HG02973 (cell line): ENCODE measurements at regions not wholly inside any gene's neighbourhood (a gene's known extent, or its start where the extent isn't known, plus 50 kb on each side); places are given as distances from the start of the nearest gene placed in this dataset.
A peak's percentile ranks its signal among the peaks of the same experiment; 100 is the strongest.
"Not testable (repeated sequence)": the region's sequence is repeated elsewhere in the genome, so short reads cannot be mapped to it uniquely, and the experiment has no call there.

Source experiments
- ATAC-seq: cut with Tn5 transposase; IDR thresholded peaks from one replicate; pipeline ENCODE4 v1.9.1; 2021; ENCODE audit warnings: moderate library complexity; ENCODE audit not compliant: unreplicated experiment

- ATAC-seq = not testable (repeated sequence)
Observed at GRCh38 chr3:197459571-197459970, 96.2 kb downstream of the BDH1 start.

GRCh38 chr3:197458906-197459470 is 96.8 kb downstream of the BDH1 start:
- ATAC-seq = no peak

DNA sequence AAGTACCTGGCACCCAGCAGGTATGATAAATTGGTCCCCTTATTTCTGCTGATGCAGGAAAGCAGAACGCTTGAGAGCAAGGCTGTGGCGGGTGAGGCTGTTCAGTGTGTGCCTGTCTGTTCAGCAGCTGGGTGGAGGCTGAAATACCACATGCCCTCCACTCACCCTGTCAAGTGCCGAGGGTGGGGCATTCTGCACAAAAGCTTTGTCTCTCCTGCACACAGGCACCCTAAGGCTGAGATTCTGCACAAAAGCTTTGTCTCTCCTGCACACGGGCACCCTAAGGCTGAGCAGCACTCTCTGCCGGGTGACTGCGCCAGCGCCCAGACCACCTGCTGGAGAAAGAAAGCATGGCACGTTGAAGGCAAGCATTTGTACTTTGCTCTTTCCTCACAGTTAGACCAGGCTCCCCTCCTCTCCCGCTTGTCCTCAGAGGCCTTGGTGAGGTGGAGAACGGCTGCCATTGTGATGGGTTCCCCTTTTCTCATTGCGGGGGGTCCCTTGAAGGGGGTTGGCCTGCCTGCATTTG is 97.5 kb downstream of the BDH1 start:
- no peak for ATAC-seq

DNA sequence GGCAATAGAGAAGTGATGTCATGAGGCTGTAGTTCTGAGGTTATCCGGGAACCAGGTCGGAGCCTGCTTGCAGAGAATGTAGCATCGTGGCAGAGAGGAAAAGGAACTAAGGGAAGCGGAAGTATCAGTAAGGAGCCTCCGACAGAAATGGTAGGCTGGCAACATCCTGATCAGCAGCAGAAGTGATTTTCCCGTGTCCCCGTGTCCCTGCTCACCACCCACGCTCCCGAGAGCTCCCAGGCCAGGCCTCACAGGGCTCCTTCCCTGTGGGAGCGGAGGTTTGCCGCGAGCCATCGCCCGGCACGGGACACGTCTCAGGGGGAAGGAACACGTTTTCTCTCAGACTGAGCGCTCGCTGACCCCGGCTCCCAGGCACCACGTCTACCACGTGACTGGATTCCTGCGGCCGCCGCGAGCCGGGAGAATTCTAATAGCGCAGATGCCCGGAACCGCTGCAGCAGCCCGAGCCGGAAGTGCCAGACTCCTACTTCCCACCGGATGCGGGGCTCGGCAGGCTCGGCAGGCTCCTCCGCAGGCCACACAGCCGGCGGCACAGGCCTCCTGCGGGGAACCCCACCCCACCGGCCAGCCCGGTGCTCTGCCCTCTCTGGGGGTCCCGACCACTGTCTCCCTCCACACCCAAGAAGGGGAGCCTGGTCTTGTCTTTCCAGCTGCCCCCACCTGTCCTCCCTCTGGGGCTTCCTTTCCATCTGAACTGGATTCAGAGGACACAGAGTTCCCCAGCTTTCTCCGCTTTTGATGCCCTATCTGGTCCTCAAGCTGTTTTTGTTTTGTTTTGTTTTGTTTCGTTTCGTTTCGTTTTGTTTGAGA is 99.3 kb downstream of the BDH1 start:
- peak; percentile 53 for ATAC-seq

DNA sequence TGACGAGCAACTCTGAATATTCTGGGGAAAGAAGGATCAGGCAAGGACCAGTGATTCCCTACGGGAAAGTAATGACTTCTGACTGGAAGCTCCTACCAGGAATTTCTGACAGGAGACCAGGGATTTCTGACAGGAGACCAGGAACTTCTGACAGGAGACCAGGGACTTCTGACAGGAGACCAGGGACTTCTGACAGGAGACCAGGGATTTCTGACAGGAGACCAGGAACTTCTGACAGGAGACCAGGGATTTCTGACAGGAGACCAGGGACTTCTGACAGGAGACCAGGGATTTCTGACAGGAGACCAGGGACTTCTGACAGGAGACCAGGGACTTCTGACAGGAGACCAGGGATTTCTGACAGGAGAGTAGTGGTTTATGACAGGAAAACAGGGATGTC is 100.9 kb downstream of the BDH1 start:
- ATAC-seq = not testable (repeated sequence)

GRCh38 chr3:197454014-197454413 is 101.8 kb downstream of the BDH1 start:
- ATAC-seq = no peak

DNA sequence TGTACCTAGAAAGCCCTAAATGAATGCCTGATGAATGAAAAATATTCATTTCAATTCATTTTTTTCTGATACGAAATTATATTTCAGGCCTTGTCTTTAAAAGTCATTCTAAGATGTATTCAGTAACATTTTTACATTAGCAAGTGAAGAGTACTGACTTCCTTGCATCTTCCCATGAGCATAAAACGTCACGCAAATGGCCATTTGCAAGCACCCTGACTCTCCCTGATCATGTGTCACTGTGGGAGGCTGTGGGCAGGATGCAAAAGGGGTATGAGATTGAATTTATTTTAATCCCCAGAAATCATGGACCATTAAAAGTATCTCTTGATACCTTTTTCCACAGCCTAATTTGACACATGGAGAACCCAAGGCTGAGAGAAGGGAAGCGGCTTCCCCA is 105.0 kb downstream of the BDH1 start:
- no peak for ATAC-seq

- no peak for ATAC-seq
Observed at GRCh38 chr3:197450308-197450707, 105.5 kb downstream of the BDH1 start.

DNA sequence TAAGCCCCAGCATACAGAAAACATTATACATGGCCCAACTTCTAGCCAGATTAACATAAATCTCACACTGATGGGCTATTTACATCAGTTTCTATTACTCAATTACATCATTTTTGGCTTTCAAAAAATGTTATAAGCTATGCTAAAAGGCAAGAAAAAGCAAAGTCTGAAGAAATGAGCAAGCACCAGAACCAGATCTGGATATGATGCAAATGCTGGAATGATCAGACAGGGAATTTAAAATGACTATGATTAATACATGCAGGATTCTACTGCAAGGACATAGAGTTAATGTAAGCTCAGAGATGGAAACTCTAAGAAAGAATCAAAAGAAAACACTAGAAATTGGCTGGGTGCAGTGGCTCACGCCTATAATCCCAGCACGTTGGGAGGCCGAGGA is 106.6 kb downstream of the BDH1 start:
- ATAC-seq = not testable (repeated sequence)

GRCh38 chr3:197447781-197448180 is 108.0 kb downstream of the BDH1 start:
- ATAC-seq = not testable (repeated sequence)

- no peak for ATAC-seq
Observed at GRCh38 chr3:197447057-197447456, 108.7 kb downstream of the BDH1 start.

- no peak for ATAC-seq
Observed at GRCh38 chr3:197446700-197447056, 109.1 kb downstream of the BDH1 start.

DNA sequence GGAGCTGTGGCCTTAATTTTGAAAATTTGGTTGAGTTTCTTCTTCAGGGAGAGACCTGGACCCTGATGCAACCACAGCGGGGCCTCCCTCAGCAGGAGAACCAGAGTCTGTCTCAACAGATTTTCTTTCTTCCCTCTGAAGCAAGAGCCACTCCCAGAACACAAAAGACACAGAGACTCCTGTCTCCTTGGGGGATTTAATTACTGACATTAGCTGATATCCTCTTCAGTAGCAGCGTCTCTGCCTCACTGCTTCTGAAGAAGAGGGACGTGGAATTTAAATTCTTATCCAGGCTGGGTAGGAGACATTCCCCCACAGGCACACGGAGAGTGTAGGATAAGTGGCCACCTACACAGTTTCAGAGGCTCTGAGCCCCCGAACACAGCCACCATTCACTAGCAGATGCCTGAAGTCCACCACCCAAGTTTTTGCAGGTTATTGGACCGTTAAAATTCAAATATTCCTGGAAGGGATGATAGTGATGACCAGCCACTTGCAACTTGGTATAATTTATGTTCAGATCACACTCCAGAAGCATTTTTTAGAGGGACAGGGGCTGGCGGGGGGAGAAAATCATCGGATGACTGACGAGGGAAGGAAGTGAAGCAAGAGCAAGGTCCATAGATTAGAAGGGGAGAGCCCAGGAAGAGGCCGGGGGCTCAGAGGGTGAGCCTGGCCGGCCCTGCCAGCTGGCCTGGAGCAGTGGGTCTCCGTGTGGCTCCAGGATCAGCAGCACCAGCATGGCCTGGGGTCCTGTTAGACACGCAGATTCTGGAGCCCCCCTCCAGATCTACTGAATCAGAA is 109.7 kb downstream of the BDH1 start:
- ATAC-seq = no peak

GRCh38 chr3:197444793-197445379 is 110.9 kb downstream of the BDH1 start:
- no peak for ATAC-seq

GRCh38 chr3:197443506-197443905 is 112.3 kb downstream of the BDH1 start:
- ATAC-seq = no peak

- ATAC-seq = no peak
Observed at GRCh38 chr3:197440717-197441303, 115.0 kb downstream of the BDH1 start.

DNA sequence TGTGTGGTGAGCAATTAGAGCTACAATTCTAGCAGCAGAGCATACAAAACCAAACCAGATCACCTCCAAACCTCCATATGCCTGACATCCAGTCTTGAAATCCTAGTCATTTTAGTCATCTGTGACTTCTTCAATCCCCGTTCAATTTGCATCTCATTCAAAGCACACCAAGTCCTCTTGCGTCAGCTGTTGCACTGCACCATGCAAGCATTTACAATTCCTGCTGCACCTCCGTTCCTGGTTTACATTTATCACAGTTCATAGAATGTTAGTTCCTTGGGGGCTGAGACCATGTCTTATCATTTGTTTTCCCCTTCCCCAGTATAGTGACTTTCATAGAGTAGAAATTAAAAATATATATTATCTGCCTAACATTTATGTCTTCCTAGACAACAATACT is 116.9 kb downstream of the BDH1 start:
- no peak for ATAC-seq

DNA sequence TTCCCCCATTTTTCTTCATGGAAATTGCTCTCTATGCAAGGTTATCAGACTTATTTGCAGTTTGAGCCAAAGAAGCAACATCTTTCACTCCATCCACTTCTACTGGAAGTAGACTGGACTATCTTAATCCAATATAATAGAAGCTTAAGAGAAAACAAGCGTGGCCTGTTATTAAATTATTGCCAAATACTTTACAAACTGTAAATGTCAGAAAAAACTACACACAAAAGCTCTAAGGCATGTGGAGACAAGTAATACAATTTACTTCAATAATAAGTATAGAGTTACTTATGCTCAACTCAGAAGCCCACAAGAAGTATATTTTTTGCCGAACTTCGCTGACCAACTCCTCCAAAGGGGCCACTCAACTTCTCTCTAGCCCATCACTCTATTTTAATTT is 120.3 kb downstream of the BDH1 start:
- no peak for ATAC-seq

- no peak for ATAC-seq
Observed at GRCh38 chr3:197434830-197435229, 120.9 kb downstream of the BDH1 start.

DNA sequence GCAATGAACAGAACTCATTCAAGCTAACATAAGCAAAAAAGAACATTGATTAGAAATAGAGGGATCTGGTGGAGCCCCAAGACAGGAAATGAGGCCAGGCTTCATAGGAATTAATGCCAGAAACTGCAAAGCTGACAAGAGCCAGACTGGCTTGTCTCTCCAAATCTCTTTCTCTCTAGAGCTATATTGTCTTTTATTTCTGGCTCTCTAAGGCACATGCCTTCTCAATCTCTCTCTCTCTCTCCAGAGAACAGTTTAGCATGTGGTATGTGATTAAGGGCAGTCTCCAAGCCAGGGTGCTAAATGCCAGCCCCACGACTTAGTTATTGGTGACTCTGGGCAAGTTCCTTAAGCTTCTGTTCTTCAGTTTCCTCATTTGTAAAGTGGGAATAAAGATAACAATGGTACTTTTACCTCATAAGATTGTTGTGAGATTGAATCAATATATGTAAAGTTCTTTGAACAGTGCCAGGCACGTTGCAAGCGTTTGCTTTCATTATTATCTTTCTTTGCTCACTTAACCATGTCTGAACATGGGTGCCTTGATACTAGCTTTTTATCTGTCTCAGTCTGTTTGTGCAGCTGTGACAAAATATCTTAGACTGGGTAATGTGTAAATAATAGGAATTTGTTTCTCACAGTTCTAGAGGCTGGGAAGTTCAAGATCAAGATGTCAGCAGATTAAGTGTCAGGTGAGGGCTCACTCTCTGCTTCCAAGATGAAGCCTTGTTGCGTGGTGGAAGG is 123.2 kb downstream of the BDH1 start:
- no peak for ATAC-seq
